ENCODE measurements at regions not wholly inside any gene's neighbourhood (a gene's known extent, or its start where the extent isn't known, plus 50 kb on each side); places are given as distances from the start of the nearest gene placed in this dataset.

GRCh38 chr13:65435590-65435989 is 1794.5 kb downstream of the PCDH9 start:
- no peaks in the 10 kb centered on the region for H3K36me3 ChIP-seq (ENCODE audit: control insufficient read depth in 1 of 2, insufficient read depth in 2 of 2, low read length in 2 of 2)
- H2AFZ ChIP-seq (ENCODE audit: low read depth, low read length, poor library complexity, severe bottlenecking): no peak overlapping the region
- H3K4me1 ChIP-seq (ENCODE audit: control insufficient read depth in 1 of 2, insufficient read depth in 2 of 2, low read length in 2 of 2): no peaks in the 10 kb centered on the region
- ChIA-PET RAD21 (ENCODE audit: low non-redundant PET in 1 of 2, low total read pairs in 2 of 2, uncharacterized antibody in 2 of 2, unreplicated experiment in 2 of 2) (no interaction called here), POLR2A (no interaction called here), CTCF (no interaction called here)
- BruUV-seq (replicated peaks): no TSS peak
- H3K4me3 ChIP-seq (replicated peaks in 1 of 2; ENCODE audit: low read depth in 1 of 2, low read length in 2 of 2): no peak overlapping the region
- no peak overlapping the region for H3K27ac ChIP-seq (ENCODE audit: low read depth, low read length)
- no peaks in the 10 kb centered on the region for H3K9me2 ChIP-seq (ENCODE audit: insufficient read depth)
- no peaks in the 10 kb centered on the region for H4K20me1 ChIP-seq (ENCODE audit: insufficient read depth)
- no peak overlapping the region for H3K9ac ChIP-seq (ENCODE audit: low read length)
- no peak for ATAC-seq
- no peak for DNase-seq (ENCODE audit: low read depth, low spot score)
- H3K79me2 ChIP-seq (ENCODE audit: insufficient read depth, low read length): no peaks in the 10 kb centered on the region
- TF ChIP-seq EZH2 (IDR thresholded peaks at IDR 0.05): no peak
- TF ChIP-seq ATF3 (IDR thresholded peaks at IDR 0.05): no peak
- no peak for TF ChIP-seq ZBTB33 (IDR thresholded peaks at IDR 0.05; ENCODE audit: extremely low read depth, insufficient replicate concordance, low read length)
- no peak for TF ChIP-seq EZH2phosphoT487 (IDR thresholded peaks at IDR 0.05; ENCODE audit: borderline replicate concordance)
- TF ChIP-seq ELF1 (IDR thresholded peaks at IDR 0.05; ENCODE audit: borderline replicate concordance, low read depth): no peak
- TF ChIP-seq RAD21 (IDR thresholded peaks at IDR 0.05; ENCODE audit: low read depth): no peak
- no peak for TF ChIP-seq MAX (IDR thresholded peaks at IDR 0.05)
- TF ChIP-seq EGR1 (IDR thresholded peaks at IDR 0.05; ENCODE audit: low read depth): no peak
- H3K27me3 ChIP-seq (ENCODE audit: insufficient read depth, low read length): no peaks in the 10 kb centered on the region
- intact Hi-C loops (cut with micrococcal nuclease): no loop called here
- H3K9me3 ChIP-seq (ENCODE audit: control insufficient read depth in 1 of 2, insufficient read depth in 1 of 2, low read depth in 1 of 2, low read length in 2 of 2): no peaks in the 10 kb centered on the region
- no peak overlapping the region for H3K4me2 ChIP-seq (ENCODE audit: low read length)

GRCh38 chr13:65417953-65418352 is 1812.2 kb downstream of the PCDH9 start:
- intact Hi-C loops (cut with micrococcal nuclease): no loop called here
- H3K79me2 ChIP-seq (ENCODE audit: insufficient read depth, low read length): no peaks in the 10 kb centered on the region
- H3K9me2 ChIP-seq (ENCODE audit: insufficient read depth): no peaks in the 10 kb centered on the region
- no peaks in the 10 kb centered on the region for H4K20me1 ChIP-seq (ENCODE audit: insufficient read depth)
- DNase-seq (ENCODE audit: low read depth, low spot score) (no peak), ATAC-seq (no peak)
- POLR2A ChIA-PET: no interaction called here
- RAD21 ChIA-PET (ENCODE audit: low non-redundant PET in 1 of 2, low total read pairs in 2 of 2, uncharacterized antibody in 2 of 2, unreplicated experiment in 2 of 2): no interaction called here
- H3K9ac ChIP-seq (ENCODE audit: low read length): no peak overlapping the region
- no peak overlapping the region for H2AFZ ChIP-seq (ENCODE audit: low read depth, low read length, poor library complexity, severe bottlenecking)
- CTCF ChIA-PET: no interaction called here
- H3K4me1 ChIP-seq (ENCODE audit: control insufficient read depth in 1 of 2, insufficient read depth in 2 of 2, low read length in 2 of 2): no peaks in the 10 kb centered on the region
- H3K27ac ChIP-seq (ENCODE audit: low read depth, low read length): no peak overlapping the region
- no peaks in the 10 kb centered on the region for H3K36me3 ChIP-seq (ENCODE audit: control insufficient read depth in 1 of 2, insufficient read depth in 2 of 2, low read length in 2 of 2)
- no peak overlapping the region for H3K4me2 ChIP-seq (ENCODE audit: low read length)
- H3K27me3 ChIP-seq (ENCODE audit: insufficient read depth, low read length): no peaks in the 10 kb centered on the region
- no TSS peak for BruUV-seq (replicated peaks)
- H3K4me3 ChIP-seq (replicated peaks in 1 of 2; ENCODE audit: low read depth in 1 of 2, low read length in 2 of 2): no peak overlapping the region
- no peaks in the 10 kb centered on the region for H3K9me3 ChIP-seq (ENCODE audit: control insufficient read depth in 1 of 2, insufficient read depth in 1 of 2, low read depth in 1 of 2, low read length in 2 of 2)
- TF ChIP-seq POLR2AphosphoS5 (IDR thresholded peaks at IDR 0.05; ENCODE audit: low read depth, low read length): no peak
- no peak for TF ChIP-seq POLR2A (IDR thresholded peaks at IDR 0.05; ENCODE audit: borderline replicate concordance, extremely low read depth, insufficient read depth, insufficient read length)
- TF ChIP-seq FOSL1 (IDR thresholded peaks at IDR 0.05; ENCODE audit: low read depth): no peak
- TF ChIP-seq SIN3A (IDR thresholded peaks at IDR 0.05; ENCODE audit: low read depth): no peak
- no peak for TF ChIP-seq ATF3 (IDR thresholded peaks at IDR 0.05)
- TF ChIP-seq SP1 (IDR thresholded peaks at IDR 0.05; ENCODE audit: low read depth): no peak
- TF ChIP-seq SRF (IDR thresholded peaks at IDR 0.05; ENCODE audit: low read depth): no peak
- no peak for TF ChIP-seq ZBTB33 (IDR thresholded peaks at IDR 0.05; ENCODE audit: extremely low read depth, insufficient replicate concordance, low read length)
- no peak for TF ChIP-seq EZH2 (IDR thresholded peaks at IDR 0.05)
- TF ChIP-seq ZFX (IDR thresholded peaks at IDR 0.05): no peak
- no peak for TF ChIP-seq YY1 (IDR thresholded peaks at IDR 0.05; ENCODE audit: extremely low read depth, insufficient replicate concordance, low read depth, low read length)
- TF ChIP-seq JUND (IDR thresholded peaks at IDR 0.05): no peak
- no peak for TF ChIP-seq RAD21 (IDR thresholded peaks at IDR 0.05; ENCODE audit: low read depth)
- TF ChIP-seq ZNF274 (IDR thresholded peaks at IDR 0.05; ENCODE audit: low read depth, low read length): no peak
- TF ChIP-seq EZH2phosphoT487 (IDR thresholded peaks at IDR 0.05; ENCODE audit: borderline replicate concordance): no peak
- TF ChIP-seq CBX3 (IDR thresholded peaks at IDR 0.05; ENCODE audit: low read depth): no peak

All from HCT116 (cell line).